SK-N-MC (cell line): ENCODE measurements at regions not wholly inside any gene's neighbourhood (a gene's known extent, or its start where the extent isn't known, plus 50 kb on each side); places are given as distances from the start of the nearest gene placed in this dataset.

ENCODE experiments used
- EZH2 ChIP-seq: fragments of 200-600 bp; sonication (generic); IDR thresholded peaks from one replicate; pipeline ENCODE4 v1.6.1; 2017; ENCODE audit warnings: antibody characterized with exemption
- FOXP2 ChIP-seq: optimal IDR thresholded peaks from 2 replicates; pipeline ENCODE3; 2011; ENCODE audit warnings: mild to moderate bottlenecking, moderate library complexity; ENCODE audit not compliant: insufficient read depth; ENCODE audit errors: extremely low read length, control extremely low read depth
- POLR2AphosphoS5 ChIP-seq: IDR thresholded peaks from 2 replicates; pipeline ENCODE4 v1.6.1; 2012; ENCODE audit warnings: mild to moderate bottlenecking, low read depth, low read length, borderline replicate concordance

GRCh38 chr10:121265360-121266123 is 332.7 kb downstream of the FGFR2 start:
- no peak for TF ChIP-seq POLR2AphosphoS5
- TF ChIP-seq EZH2, result no peak
- TF ChIP-seq FOXP2, result no peak
